C4-2B (cell line): ENCODE measurements at regions not wholly inside any gene's neighbourhood (a gene's known extent, or its start where the extent isn't known, plus 50 kb on each side); places are given as distances from the start of the nearest gene placed in this dataset.

Experiments
- H3K27ac ChIP-seq: fragments of 450-650 bp; 2 replicates; pipeline ENCODE4 v1.5.1; 2017
- ZFX ChIP-seq: fragments of 450-650 bp; IDR thresholded peaks from 2 replicates; pipeline ENCODE4 v1.6.1; 2017
- TF ChIP-seq, protein P1 (sequence below): fragments of 450-650 bp; conservative IDR thresholded peaks from 2 replicates; pipeline ENCODE4 v1.5.1; 2017; ENCODE audit warnings: mild to moderate bottlenecking

- TF ChIP-seq, protein P1, sequence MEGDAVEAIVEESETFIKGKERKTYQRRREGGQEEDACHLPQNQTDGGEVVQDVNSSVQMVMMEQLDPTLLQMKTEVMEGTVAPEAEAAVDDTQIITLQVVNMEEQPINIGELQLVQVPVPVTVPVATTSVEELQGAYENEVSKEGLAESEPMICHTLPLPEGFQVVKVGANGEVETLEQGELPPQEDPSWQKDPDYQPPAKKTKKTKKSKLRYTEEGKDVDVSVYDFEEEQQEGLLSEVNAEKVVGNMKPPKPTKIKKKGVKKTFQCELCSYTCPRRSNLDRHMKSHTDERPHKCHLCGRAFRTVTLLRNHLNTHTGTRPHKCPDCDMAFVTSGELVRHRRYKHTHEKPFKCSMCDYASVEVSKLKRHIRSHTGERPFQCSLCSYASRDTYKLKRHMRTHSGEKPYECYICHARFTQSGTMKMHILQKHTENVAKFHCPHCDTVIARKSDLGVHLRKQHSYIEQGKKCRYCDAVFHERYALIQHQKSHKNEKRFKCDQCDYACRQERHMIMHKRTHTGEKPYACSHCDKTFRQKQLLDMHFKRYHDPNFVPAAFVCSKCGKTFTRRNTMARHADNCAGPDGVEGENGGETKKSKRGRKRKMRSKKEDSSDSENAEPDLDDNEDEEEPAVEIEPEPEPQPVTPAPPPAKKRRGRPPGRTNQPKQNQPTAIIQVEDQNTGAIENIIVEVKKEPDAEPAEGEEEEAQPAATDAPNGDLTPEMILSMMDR = no peak
- H3K27ac ChIP-seq = no peak overlapping the region
Measured at GRCh38 chr1:79530055-79530454, 523.5 kb upstream of the ADGRL4 start.

- TF ChIP-seq, protein P1 = no peak
- TF ChIP-seq ZFX = no peak
- no peak overlapping the region for H3K27ac ChIP-seq
Measured at GRCh38 chr1:79524126-79524525, 517.6 kb upstream of the ADGRL4 start.

DNA sequence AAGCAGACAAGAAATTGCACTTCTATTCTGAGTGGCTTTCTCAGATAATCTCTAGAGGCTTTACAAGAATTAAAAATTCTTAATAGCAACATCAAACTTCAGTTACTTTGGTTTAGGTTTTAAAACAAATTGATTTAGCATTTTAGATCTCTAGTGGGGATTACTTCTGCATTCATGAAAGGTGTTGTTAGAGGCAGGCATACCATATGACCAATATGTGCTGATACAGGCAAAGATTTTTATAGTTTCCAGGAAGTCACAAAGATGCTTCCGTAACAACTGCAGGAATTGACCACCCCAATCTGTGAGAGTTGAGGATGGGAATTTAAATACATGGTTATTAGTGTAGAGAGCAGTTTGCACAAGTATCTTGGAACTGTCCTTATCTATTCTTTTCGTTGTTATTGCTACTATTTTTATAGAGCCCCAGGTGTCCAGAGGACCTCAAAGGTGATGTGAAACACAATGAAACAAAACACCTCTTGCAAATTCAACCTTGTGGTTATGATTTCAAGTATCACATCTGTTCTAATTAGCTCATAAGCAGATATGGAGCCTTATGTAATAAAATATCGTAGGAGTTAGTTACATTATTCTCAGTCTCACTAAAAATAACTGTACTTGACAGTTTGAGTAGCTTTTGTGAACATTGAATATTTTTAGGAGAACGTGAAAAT, 512.7 kb upstream of the ADGRL4 start:
- no peak for TF ChIP-seq ZFX
- TF ChIP-seq, protein P1 = no peak
- no peak overlapping the region for H3K27ac ChIP-seq

DNA sequence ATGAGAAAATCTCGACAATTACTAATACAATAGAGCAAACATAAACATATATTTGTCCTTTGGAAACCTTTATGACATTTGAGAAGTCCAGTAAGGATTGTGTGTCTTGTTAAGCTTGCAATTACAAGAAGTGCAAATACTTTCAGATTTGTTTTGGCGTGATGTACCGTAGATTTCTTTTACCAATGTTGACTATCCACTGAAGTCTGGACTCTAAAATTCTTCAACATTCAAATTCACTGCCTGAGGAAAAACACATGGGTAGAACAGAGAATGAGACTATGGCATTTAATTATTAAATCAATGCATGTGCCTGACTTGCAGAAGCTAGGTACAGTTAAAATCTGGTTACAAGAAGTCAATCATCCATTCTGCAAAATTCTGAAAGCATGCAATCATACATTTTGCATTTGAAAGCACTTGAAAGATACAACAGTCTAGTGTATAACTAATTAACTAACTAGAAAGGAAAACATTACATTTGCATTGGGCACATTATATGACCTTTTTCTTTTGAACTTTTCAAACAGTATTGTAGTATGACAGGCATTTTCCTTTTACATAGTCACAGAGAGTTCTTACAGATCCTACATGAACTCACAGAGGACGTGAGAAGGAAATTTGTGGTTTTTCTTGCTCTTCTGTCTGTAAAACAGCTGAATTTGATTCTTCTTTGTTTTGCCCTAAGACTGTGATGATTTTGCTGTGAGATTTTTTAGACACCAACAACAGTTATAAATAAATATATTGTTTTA, 511.1 kb upstream of the ADGRL4 start:
- H3K27ac ChIP-seq = peak overlapping the region; percentile 79; the same call in 1 of the 2 replicates
- no peak for TF ChIP-seq ZFX

DNA sequence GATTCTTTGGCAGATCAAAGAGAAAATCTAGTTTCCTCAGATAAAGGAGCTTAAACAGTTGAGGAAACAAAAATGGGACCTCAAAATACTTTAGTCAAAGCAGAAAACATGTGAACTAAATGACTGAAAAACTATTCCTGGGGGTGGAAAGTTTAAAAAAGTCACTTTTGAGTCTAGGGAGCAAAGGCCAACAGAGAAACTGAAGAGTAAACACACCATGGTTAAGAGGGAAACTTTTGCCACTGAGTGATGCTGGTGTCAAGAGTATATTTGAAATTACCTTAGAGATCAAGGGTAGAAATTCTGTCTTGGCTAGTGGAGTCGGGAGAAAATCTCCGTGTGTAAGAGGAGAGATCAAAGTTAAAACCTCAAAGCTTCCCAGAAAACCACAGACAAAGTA, 501.2 kb upstream of the ADGRL4 start:
- TF ChIP-seq, protein P1 = no peak
- TF ChIP-seq ZFX = no peak

DNA sequence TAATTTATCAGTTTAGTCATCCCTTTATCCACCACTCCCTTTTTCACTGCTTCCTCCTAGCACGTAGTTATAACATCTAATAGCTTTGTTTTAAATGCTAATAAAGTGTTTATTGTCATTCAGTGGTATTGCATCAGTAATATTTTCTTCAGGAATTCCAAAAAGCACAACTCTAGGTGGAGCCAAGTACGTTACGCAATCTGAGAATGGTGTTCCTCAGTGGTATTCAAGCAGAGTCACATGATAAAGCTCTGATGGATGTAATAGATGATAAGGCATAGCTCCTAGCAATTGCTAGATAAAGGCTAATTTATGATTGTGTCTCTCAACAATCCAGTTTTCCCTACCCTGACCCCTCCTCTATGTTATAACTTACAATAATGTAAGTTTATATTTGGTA, 494.6 kb upstream of the ADGRL4 start:
- H3K27ac ChIP-seq = no peak overlapping the region
- TF ChIP-seq ZFX = no peak

More for the DNA sequence above, 501.2 kb upstream of the ADGRL4 start:
- H3K27ac ChIP-seq = no peak overlapping the region

DNA sequence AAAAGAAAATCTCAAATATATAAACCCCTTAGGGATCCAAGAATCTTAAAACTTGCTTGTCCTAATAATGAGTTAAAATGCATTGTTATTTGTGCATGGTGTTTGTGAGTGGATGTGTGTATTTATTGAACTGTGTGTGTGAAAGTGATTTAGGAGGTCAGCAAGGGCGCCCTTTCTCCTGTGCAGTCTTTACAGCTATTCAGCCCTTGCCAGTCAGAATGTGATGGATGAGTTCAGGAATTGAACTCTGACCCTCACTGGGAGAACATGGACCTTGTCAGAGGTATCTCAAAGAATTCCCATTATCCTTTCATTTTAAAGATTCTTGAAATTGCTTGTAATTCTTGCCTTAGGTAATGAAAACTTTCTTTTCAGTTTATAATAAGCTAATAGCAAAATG, 493.0 kb upstream of the ADGRL4 start:
- no peak overlapping the region for H3K27ac ChIP-seq
- no peak for TF ChIP-seq ZFX
- TF ChIP-seq, protein P1 = no peak

DNA sequence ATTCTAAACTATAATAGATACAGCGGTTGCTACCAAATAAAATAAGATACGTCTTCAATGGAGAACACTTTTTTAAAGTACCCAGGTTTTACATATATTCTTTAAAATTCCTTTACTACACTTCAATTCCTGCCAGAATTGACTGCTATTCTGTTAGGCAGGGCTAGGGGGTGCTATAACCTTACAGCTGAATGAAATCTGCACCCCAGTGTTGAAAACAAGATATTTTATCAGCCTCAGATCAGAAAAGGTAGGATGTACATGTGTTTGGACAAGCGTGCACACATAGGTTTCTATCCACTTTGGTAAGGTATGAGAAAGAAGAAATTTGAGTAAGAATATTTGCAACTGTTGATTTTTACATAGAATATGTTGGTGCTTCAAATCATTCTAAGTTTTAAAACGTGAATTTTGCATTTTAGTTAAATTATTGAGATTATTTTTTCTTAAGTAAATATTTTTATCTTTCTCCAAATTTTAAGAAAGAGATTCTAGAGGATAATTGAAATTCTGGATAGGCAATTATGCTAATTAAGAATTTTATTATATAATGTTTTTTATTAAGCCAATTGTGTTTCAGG, 490.8 kb upstream of the ADGRL4 start:
- TF ChIP-seq ZFX = no peak
- TF ChIP-seq, protein P1 = peak; percentile 98
- no peak overlapping the region for H3K27ac ChIP-seq
